ENCODE measurements at regions not wholly inside any gene's neighbourhood (a gene's known extent, or its start where the extent isn't known, plus 50 kb on each side); places are given as distances from the start of the nearest gene placed in this dataset.

GRCh38 chr5:68739752-68740151, 354.1 kb upstream of the SLC30A5 start:
- in situ Hi-C loops (cut with HindIII; ENCODE audit: low pct_unique_long_range_greater_than_20kb, low sequenced_read_pairs) (no loop called here), intact Hi-C loops (cut with micrococcal nuclease; ENCODE audit: unreplicated experiment) (no loop called here)

DNA sequence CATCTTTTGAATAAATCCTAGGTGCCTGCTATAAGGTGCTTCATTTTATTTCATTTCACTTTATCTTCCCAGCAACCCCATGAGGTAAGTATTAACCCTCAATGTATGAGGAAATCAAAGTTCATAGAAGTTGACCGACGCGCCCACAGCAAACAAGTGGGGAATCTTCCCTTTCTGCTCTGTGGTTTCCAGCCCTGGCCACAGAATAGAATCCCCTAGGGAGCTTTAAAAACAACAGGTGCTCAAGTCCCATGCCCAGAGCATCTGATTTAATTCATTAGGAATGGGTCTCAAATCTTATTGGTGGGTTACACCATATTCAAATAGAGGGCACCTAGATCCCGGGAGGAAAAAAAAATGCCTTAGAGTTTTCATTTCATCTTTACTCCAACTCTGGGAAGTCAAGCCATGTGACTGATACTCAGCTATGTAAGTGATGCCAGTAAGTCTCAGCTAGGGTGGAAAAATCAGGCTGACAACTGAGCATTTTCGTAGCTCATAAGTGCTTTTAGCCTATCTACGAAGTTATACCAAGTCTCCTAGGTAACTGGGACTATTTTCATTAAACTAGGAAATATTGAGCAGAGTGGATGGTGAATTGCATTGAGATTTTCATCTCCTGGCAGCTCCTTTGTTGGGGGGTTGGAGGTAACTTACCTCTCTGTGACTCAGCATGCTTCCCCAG, 353.4 kb upstream of the SLC30A5 start:
- Histone ChIP-seq H3K4me1 (ENCODE audit: control insufficient read depth, insufficient read depth, low read length) (no peaks in the 10 kb centered on the region; the same call in 1 of the 2 replicates), H3K27ac (ENCODE audit: low read length) (no peak overlapping the region), H3K27me3 (ENCODE audit: control insufficient read depth, insufficient read depth, low read length) (no peaks in the 10 kb centered on the region; the same call in 1 of the 2 replicates), H3K9me3 (ENCODE audit: control insufficient read depth, insufficient read depth, low read depth, low read length) (no peaks in the 10 kb centered on the region), H3K4me3 (ENCODE audit: low read depth in 2 of 2, low read length in 2 of 2) (no peak overlapping the region), H3K36me3 (ENCODE audit: control insufficient read depth, insufficient read depth, low read length) (no peaks in the 10 kb centered on the region)
- POLR2A ChIA-PET, result no interaction called here
- CTCF ChIA-PET, result no interaction called here
- in situ Hi-C loops (cut with HindIII; ENCODE audit: low pct_unique_long_range_greater_than_20kb, low sequenced_read_pairs) (no loop called here), intact Hi-C loops (cut with micrococcal nuclease; ENCODE audit: unreplicated experiment) (no loop called here)
- BruUV-seq (replicated peaks), result no TSS peak
- no peak for ATAC-seq
- TF ChIP-seq SIN3A (IDR thresholded peaks at IDR 0.05; ENCODE audit: borderline replicate concordance, insufficient read depth, low read depth, low read length) (no peak), TCF7L2 (IDR thresholded peaks at IDR 0.05; ENCODE audit: low read depth, low read length) (no peak), POLR2AphosphoS5 (IDR thresholded peaks at IDR 0.05; ENCODE audit: low read depth, low read length) (no peak)
- TF ChIP-seq, protein P1, sequence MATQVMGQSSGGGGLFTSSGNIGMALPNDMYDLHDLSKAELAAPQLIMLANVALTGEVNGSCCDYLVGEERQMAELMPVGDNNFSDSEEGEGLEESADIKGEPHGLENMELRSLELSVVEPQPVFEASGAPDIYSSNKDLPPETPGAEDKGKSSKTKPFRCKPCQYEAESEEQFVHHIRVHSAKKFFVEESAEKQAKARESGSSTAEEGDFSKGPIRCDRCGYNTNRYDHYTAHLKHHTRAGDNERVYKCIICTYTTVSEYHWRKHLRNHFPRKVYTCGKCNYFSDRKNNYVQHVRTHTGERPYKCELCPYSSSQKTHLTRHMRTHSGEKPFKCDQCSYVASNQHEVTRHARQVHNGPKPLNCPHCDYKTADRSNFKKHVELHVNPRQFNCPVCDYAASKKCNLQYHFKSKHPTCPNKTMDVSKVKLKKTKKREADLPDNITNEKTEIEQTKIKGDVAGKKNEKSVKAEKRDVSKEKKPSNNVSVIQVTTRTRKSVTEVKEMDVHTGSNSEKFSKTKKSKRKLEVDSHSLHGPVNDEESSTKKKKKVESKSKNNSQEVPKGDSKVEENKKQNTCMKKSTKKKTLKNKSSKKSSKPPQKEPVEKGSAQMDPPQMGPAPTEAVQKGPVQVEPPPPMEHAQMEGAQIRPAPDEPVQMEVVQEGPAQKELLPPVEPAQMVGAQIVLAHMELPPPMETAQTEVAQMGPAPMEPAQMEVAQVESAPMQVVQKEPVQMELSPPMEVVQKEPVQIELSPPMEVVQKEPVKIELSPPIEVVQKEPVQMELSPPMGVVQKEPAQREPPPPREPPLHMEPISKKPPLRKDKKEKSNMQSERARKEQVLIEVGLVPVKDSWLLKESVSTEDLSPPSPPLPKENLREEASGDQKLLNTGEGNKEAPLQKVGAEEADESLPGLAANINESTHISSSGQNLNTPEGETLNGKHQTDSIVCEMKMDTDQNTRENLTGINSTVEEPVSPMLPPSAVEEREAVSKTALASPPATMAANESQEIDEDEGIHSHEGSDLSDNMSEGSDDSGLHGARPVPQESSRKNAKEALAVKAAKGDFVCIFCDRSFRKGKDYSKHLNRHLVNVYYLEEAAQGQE (IDR thresholded peaks at IDR 0.05; ENCODE audit: insufficient read depth in 1 of 2, low read depth in 2 of 2, low read length in 1 of 2), result no peak
- TF ChIP-seq, protein P2, sequence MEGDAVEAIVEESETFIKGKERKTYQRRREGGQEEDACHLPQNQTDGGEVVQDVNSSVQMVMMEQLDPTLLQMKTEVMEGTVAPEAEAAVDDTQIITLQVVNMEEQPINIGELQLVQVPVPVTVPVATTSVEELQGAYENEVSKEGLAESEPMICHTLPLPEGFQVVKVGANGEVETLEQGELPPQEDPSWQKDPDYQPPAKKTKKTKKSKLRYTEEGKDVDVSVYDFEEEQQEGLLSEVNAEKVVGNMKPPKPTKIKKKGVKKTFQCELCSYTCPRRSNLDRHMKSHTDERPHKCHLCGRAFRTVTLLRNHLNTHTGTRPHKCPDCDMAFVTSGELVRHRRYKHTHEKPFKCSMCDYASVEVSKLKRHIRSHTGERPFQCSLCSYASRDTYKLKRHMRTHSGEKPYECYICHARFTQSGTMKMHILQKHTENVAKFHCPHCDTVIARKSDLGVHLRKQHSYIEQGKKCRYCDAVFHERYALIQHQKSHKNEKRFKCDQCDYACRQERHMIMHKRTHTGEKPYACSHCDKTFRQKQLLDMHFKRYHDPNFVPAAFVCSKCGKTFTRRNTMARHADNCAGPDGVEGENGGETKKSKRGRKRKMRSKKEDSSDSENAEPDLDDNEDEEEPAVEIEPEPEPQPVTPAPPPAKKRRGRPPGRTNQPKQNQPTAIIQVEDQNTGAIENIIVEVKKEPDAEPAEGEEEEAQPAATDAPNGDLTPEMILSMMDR (IDR thresholded peaks at IDR 0.05), result no peak
- DNase-seq (ENCODE audit: low read depth, low spot score), result no peak

More at GRCh38 chr5:68739752-68740151, 354.1 kb upstream of the SLC30A5 start:
- H3K4me1 ChIP-seq (ENCODE audit: control insufficient read depth, insufficient read depth, low read length), result no peaks in the 10 kb centered on the region; the same call in 1 of the 2 replicates
- no peak for TF ChIP-seq SIN3A (IDR thresholded peaks at IDR 0.05; ENCODE audit: borderline replicate concordance, insufficient read depth, low read depth, low read length)
- TF ChIP-seq, protein P2 (IDR thresholded peaks at IDR 0.05), result no peak
- no peak for TF ChIP-seq POLR2AphosphoS5 (IDR thresholded peaks at IDR 0.05; ENCODE audit: low read depth, low read length)
- TF ChIP-seq, protein P1 (IDR thresholded peaks at IDR 0.05; ENCODE audit: insufficient read depth in 1 of 2, low read depth in 2 of 2, low read length in 1 of 2), result no peak
- TF ChIP-seq TCF7L2 (IDR thresholded peaks at IDR 0.05; ENCODE audit: low read depth, low read length), result no peak
- DNase-seq (ENCODE audit: low read depth, low spot score), result no peak
- POLR2A ChIA-PET, result no interaction called here
- H3K36me3 ChIP-seq (ENCODE audit: control insufficient read depth, insufficient read depth, low read length), result no peaks in the 10 kb centered on the region
- CTCF ChIA-PET, result no interaction called here
- no peak for ATAC-seq
- no peak overlapping the region for H3K4me3 ChIP-seq (ENCODE audit: low read depth in 2 of 2, low read length in 2 of 2)
- H3K27ac ChIP-seq (ENCODE audit: low read length), result no peak overlapping the region
- BruUV-seq (replicated peaks), result no TSS peak
- no peaks in the 10 kb centered on the region for H3K9me3 ChIP-seq (ENCODE audit: control insufficient read depth, insufficient read depth, low read depth, low read length)
- no peaks in the 10 kb centered on the region; the same call in 1 of the 2 replicates for H3K27me3 ChIP-seq (ENCODE audit: control insufficient read depth, insufficient read depth, low read length)
